ENCODE measurements at regions not wholly inside any gene's neighbourhood (a gene's known extent, or its start where the extent isn't known, plus 50 kb on each side); places are given as distances from the start of the nearest gene placed in this dataset.
"Not testable (repeated sequence)": the region's sequence is repeated elsewhere in the genome, so short reads cannot be mapped to it uniquely, and the experiment has no call there.

GRCh38 chrX:150212672-150213480 is 150.2 kb upstream of the MAMLD1 start:
- DNase-seq (ENCODE audit: low read depth), result no peak

GRCh38 chrX:150213481-150214030 is 149.6 kb upstream of the MAMLD1 start:
- no peak for DNase-seq (ENCODE audit: low read depth)

- not testable (repeated sequence) for DNase-seq (ENCODE audit: low read depth)
Measured at GRCh38 chrX:150216000-150216399, 147.1 kb upstream of the MAMLD1 start.

- no peak for DNase-seq (ENCODE audit: low read depth)
Measured at GRCh38 chrX:150216716-150217115, 146.4 kb upstream of the MAMLD1 start.

GRCh38 chrX:150217609-150218008 is 145.5 kb upstream of the MAMLD1 start:
- no peak for DNase-seq (ENCODE audit: low read depth)

GRCh38 chrX:150219374-150220185 is 143.5 kb upstream of the MAMLD1 start:
- DNase-seq (ENCODE audit: low read depth), result peak; percentile 39

GRCh38 chrX:150223176-150224015 is 139.7 kb upstream of the MAMLD1 start:
- no peak for DNase-seq (ENCODE audit: low read depth)

- DNase-seq (ENCODE audit: low read depth), result no peak
Measured at GRCh38 chrX:150224676-150225075, 138.4 kb upstream of the MAMLD1 start.

- no peak for DNase-seq (ENCODE audit: low read depth)
Measured at GRCh38 chrX:150225266-150225665, 137.9 kb upstream of the MAMLD1 start.

GRCh38 chrX:150225756-150226155 is 137.4 kb upstream of the MAMLD1 start:
- DNase-seq (ENCODE audit: low read depth), result no peak

- DNase-seq (ENCODE audit: low read depth), result no peak
Measured at GRCh38 chrX:150226223-150226965, 136.7 kb upstream of the MAMLD1 start.

- no peak for DNase-seq (ENCODE audit: low read depth)
Measured at GRCh38 chrX:150227321-150227860, 135.7 kb upstream of the MAMLD1 start.

- DNase-seq (ENCODE audit: low read depth), result no peak
Measured at GRCh38 chrX:150227873-150228410, 135.2 kb upstream of the MAMLD1 start.

GRCh38 chrX:150228431-150228830 is 134.7 kb upstream of the MAMLD1 start:
- DNase-seq (ENCODE audit: low read depth), result no peak

- DNase-seq (ENCODE audit: low read depth), result no peak
Measured at GRCh38 chrX:150229030-150229429, 134.1 kb upstream of the MAMLD1 start.

GRCh38 chrX:150229481-150229880 is 133.6 kb upstream of the MAMLD1 start:
- DNase-seq (ENCODE audit: low read depth), result no peak

- not testable (repeated sequence) for DNase-seq (ENCODE audit: low read depth)
Measured at GRCh38 chrX:150230952-150231351, 132.2 kb upstream of the MAMLD1 start.

GRCh38 chrX:150231368-150231767 is 131.7 kb upstream of the MAMLD1 start:
- not testable (repeated sequence) for DNase-seq (ENCODE audit: low read depth)

GRCh38 chrX:150232222-150232621 is 130.9 kb upstream of the MAMLD1 start:
- not testable (repeated sequence) for DNase-seq (ENCODE audit: low read depth)

GRCh38 chrX:150234126-150234525 is 129.0 kb upstream of the MAMLD1 start:
- no peak for DNase-seq (ENCODE audit: low read depth)

GRCh38 chrX:150236327-150236726 is 126.8 kb upstream of the MAMLD1 start:
- DNase-seq (ENCODE audit: low read depth), result no peak

All from GM04503 (cell line).